ENCODE measurements at regions not wholly inside any gene's neighbourhood (a gene's known extent, or its start where the extent isn't known, plus 50 kb on each side); places are given as distances from the start of the nearest gene placed in this dataset.
A peak's percentile ranks its signal among the peaks of the same experiment; 100 is the strongest.

DNA sequence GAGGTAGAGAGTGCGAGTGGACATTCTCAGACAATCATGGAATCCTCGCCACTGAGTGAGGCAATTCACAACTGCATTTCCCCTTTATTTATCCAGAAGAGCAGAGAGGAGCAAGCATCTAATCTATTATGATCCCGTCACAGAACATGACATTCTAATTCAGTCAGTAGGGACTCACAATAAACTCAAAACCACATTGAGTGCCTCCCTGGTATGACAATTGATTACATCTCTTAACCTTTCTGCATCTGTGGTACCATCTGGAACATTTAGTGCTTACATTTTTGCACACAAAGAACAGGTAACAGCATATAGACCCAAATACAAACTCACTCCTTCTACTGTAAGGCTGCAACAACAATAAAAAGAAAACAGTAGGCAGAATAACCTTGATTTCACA lies 517.2 kb downstream of the GBE1 start:
- Histone ChIP-seq H3K27ac (no peak overlapping the region), H3K4me1 (replicated peaks in 1 of 2) (no peaks in the 10 kb centered on the region), H3K4me3 (no peak overlapping the region), H3K36me3 (replicated peaks in 1 of 2) (no peaks in the 10 kb centered on the region), H3K27me3 (no peaks in the 10 kb centered on the region), H3K9me3 (replicated peaks in 1 of 3) (no peaks in the 10 kb centered on the region)
- intact Hi-C loops (cut with DNase I): no loop called here
- WGBS, 4 donors: 77 to 89% (median 82%) methylated on average over 3 of the region's 3 CpGs
- DNase-seq: no peak
- no peak for TF ChIP-seq POLR2A (IDR thresholded peaks at IDR 0.05)

DNA sequence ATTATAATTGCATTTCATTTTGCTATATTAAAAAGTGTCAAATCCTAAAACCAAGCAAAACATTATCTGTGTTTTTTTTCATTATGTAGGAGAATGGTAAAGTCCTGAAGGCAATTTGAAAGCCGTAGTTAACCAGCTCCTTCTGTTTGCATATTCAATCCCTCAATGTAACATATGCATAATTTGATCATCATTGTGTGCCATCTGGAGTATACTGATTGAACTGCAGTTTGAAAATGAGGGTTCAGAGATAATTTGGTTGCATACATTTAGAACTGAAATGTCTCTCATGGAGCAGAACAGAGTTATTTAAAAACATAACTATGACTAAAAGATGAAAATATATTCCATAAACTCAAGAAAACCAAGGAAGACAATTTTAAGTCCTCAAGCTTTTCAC lies 518.6 kb downstream of the GBE1 start:
- 5 to 20% (median 16%) methylated on average over 1 of the region's 1 CpG for WGBS, 4 donors
- no peak for DNase-seq
- Histone ChIP-seq H3K9me3 (replicated peaks in 1 of 3) (no peaks in the 10 kb centered on the region), H3K4me3 (no peak overlapping the region), H3K36me3 (replicated peaks in 1 of 2) (no peaks in the 10 kb centered on the region), H3K27me3 (no peaks in the 10 kb centered on the region), H3K4me1 (replicated peaks in 1 of 2) (no peaks in the 10 kb centered on the region), H3K27ac (no peak overlapping the region)
- TF ChIP-seq POLR2A (IDR thresholded peaks at IDR 0.05): no peak
- TF ChIP-seq, protein P1, sequence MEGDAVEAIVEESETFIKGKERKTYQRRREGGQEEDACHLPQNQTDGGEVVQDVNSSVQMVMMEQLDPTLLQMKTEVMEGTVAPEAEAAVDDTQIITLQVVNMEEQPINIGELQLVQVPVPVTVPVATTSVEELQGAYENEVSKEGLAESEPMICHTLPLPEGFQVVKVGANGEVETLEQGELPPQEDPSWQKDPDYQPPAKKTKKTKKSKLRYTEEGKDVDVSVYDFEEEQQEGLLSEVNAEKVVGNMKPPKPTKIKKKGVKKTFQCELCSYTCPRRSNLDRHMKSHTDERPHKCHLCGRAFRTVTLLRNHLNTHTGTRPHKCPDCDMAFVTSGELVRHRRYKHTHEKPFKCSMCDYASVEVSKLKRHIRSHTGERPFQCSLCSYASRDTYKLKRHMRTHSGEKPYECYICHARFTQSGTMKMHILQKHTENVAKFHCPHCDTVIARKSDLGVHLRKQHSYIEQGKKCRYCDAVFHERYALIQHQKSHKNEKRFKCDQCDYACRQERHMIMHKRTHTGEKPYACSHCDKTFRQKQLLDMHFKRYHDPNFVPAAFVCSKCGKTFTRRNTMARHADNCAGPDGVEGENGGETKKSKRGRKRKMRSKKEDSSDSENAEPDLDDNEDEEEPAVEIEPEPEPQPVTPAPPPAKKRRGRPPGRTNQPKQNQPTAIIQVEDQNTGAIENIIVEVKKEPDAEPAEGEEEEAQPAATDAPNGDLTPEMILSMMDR (IDR thresholded peaks at IDR 0.05): peak in 3 of 6 experiments; percentile 10 to 36 (median 11)
- intact Hi-C loops (cut with DNase I): no loop called here

GRCh38 chr3:81237181-81237580 lies 524.3 kb downstream of the GBE1 start:
- intact Hi-C loops (cut with DNase I): no loop called here
- no peaks in the 10 kb centered on the region for H3K36me3 ChIP-seq (replicated peaks in 1 of 2)

GRCh38 chr3:81218023-81218422 lies 543.4 kb downstream of the GBE1 start:
- H3K4me3 ChIP-seq: no peak overlapping the region
- H3K27ac ChIP-seq: no peak overlapping the region
- no peaks in the 10 kb centered on the region for H3K4me1 ChIP-seq (replicated peaks in 1 of 2)
- WGBS, 4 donors: 5 to 13% (median 9%) methylated on average over 1 of the region's 1 CpG
- no peaks in the 10 kb centered on the region for H3K36me3 ChIP-seq (replicated peaks in 1 of 2)
- no peaks in the 10 kb centered on the region for H3K27me3 ChIP-seq
- TF ChIP-seq, protein P1 (IDR thresholded peaks at IDR 0.05): peak in 4 of 6 experiments; percentile 18 to 37 (median 26)
- no peak for TF ChIP-seq POLR2A (IDR thresholded peaks at IDR 0.05)
- no peaks in the 10 kb centered on the region for H3K9me3 ChIP-seq (replicated peaks in 1 of 3)
- intact Hi-C loops (cut with DNase I): no loop called here
- peak in 1 of 7 donors; percentile 52 for DNase-seq

More at GRCh38 chr3:81237181-81237580, 524.3 kb downstream of the GBE1 start:
- Histone ChIP-seq H3K9me3 (replicated peaks in 1 of 3) (no peaks in the 10 kb centered on the region), H3K4me3 (no peak overlapping the region), H3K27me3 (no peaks in the 10 kb centered on the region), H3K27ac (no peak overlapping the region), H3K4me1 (replicated peaks in 1 of 2) (no peaks in the 10 kb centered on the region)
- TF ChIP-seq, protein P1 (IDR thresholded peaks at IDR 0.05): no peak
- no peak for TF ChIP-seq POLR2A (IDR thresholded peaks at IDR 0.05)
- no peak for DNase-seq
- 65 to 80% (median 72%) methylated on average over 1 of the region's 1 CpG for WGBS, 4 donors

GRCh38 chr3:81217101-81217500 lies 544.3 kb downstream of the GBE1 start:
- DNase-seq: no peak
- intact Hi-C loops (cut with DNase I): no loop called here
- H3K36me3 ChIP-seq (replicated peaks in 1 of 2): no peaks in the 10 kb centered on the region
- WGBS, 4 donors: 85 to 97% (median 95%) methylated on average over 2 of the region's 2 CpGs
- no peaks in the 10 kb centered on the region for H3K27me3 ChIP-seq
- no peaks in the 10 kb centered on the region for H3K4me1 ChIP-seq (replicated peaks in 1 of 2)
- H3K4me3 ChIP-seq: no peak overlapping the region
- no peak overlapping the region for H3K27ac ChIP-seq
- TF ChIP-seq, protein P1 (IDR thresholded peaks at IDR 0.05): no peak
- no peak for TF ChIP-seq POLR2A (IDR thresholded peaks at IDR 0.05)
- H3K9me3 ChIP-seq (replicated peaks in 1 of 3): no peaks in the 10 kb centered on the region
